GM10248 (cell line): ENCODE measurements at regions not wholly inside any gene's neighbourhood (a gene's known extent, or its start where the extent isn't known, plus 50 kb on each side); places are given as distances from the start of the nearest gene placed in this dataset.

Experiments used
- CTCF ChIA-PET: fragments of 300-600 bp; sonication (Branson Sonifier 250); formaldehyde crosslinking; extraction: SDS; loops from one replicate; lab custom pipeline; 2021; ENCODE audit warnings: antibody characterized with exemption; lab: Yijun Ruan, JAX
- POLR2A ChIA-PET: fragments of 350-650 bp; sonication (Branson Sonifier 250); formaldehyde crosslinking; extraction: SDS; loops from one replicate; lab custom pipeline; 2020; ENCODE audit warnings: antibody characterized with exemption; lab: Yijun Ruan, JAX
- DNase-seq: peaks from one replicate; pipeline ENCODE4 v3.0.0; 2012; ENCODE audit errors: extremely low spot score
- CTCF ChIP-seq: IDR thresholded peaks from 2 replicates; pipeline ENCODE4 v1.5.1; 2012; ENCODE audit warnings: mild to moderate bottlenecking, low read depth; ENCODE audit errors: extremely low read depth, missing control alignments, control extremely low read depth

- ChIA-PET CTCF (no interaction called here), POLR2A (no interaction called here)
- TF ChIP-seq CTCF: no peak
- DNase-seq: no peak
Measured at GRCh38 chrX:26019386-26019785, 118.8 kb upstream of the MAGEB18 start.

- POLR2A ChIA-PET: no interaction called here
- no peak for DNase-seq
- TF ChIP-seq CTCF: no peak
- CTCF ChIA-PET: no interaction called here
Measured at GRCh38 chrX:26026179-26026578, 112.0 kb upstream of the MAGEB18 start.

GRCh38 chrX:26032111-26032912 lies 105.8 kb upstream of the MAGEB18 start:
- DNase-seq: no peak
- TF ChIP-seq CTCF: no peak
- ChIA-PET POLR2A (no interaction called here), CTCF (no interaction called here)

GRCh38 chrX:26037367-26037766 lies 100.8 kb upstream of the MAGEB18 start:
- DNase-seq: no peak
- ChIA-PET CTCF (no interaction called here), POLR2A (no interaction called here)
- TF ChIP-seq CTCF: no peak

GRCh38 chrX:26050099-26050498 lies 88.0 kb upstream of the MAGEB18 start:
- CTCF ChIA-PET: no interaction called here
- DNase-seq: no peak
- no peak for TF ChIP-seq CTCF
- POLR2A ChIA-PET: no interaction called here

GRCh38 chrX:26070882-26071281 lies 67.3 kb upstream of the MAGEB18 start:
- no peak for DNase-seq
- ChIA-PET CTCF (no interaction called here), POLR2A (no interaction called here)
- no peak for TF ChIP-seq CTCF
